Stimulated activated naive CD8-positive, alpha-beta T cell treated with anti-CD3 and anti-CD28 coated beads, Interleukin-15, Interleukin-2, amounts not matched to agents 100 ng/mL and 50 ng/mL, for 24 hours (primary cell): ENCODE measurements at regions not wholly inside any gene's neighbourhood (a gene's known extent, or its start where the extent isn't known, plus 50 kb on each side); places are given as distances from the start of the nearest gene placed in this dataset.
A peak's percentile ranks its signal among the peaks of the same experiment; 100 is the strongest.
"Not testable (repeated sequence)": the region's sequence is repeated elsewhere in the genome, so short reads cannot be mapped to it uniquely, and the experiment has no call there.

Experiments used
- H3K27ac Mint-ChIP-seq: one replicate; pipeline ENCODE4 v1.8.0; 2021; ENCODE audit warnings: mild to moderate bottlenecking, mixed read lengths
- H3K27me3 Mint-ChIP-seq: one replicate; pipeline ENCODE4 v1.8.0; 2021; ENCODE audit warnings: mixed read lengths
- H3K36me3 Mint-ChIP-seq: one replicate; pipeline ENCODE4 v1.8.0; 2021; ENCODE audit warnings: low read depth, mixed read lengths
- H3K4me1 Mint-ChIP-seq: one replicate; pipeline ENCODE4 v1.8.0; 2021; ENCODE audit warnings: low read depth, mixed read lengths
- H3K4me3 Mint-ChIP-seq: one replicate; pipeline ENCODE4 v1.8.0; 2021; ENCODE audit warnings: mild to moderate bottlenecking, mixed read lengths
- H3K9me3 Mint-ChIP-seq: one replicate; pipeline ENCODE4 v1.8.0; 2021; ENCODE audit warnings: mixed read lengths

- no peak overlapping the region for H3K4me3 Mint-ChIP-seq
- H3K27me3 Mint-ChIP-seq = no peaks in the 10 kb centered on the region
- no peaks in the 10 kb centered on the region for H3K9me3 Mint-ChIP-seq
- no peaks in the 10 kb centered on the region for H3K36me3 Mint-ChIP-seq
- H3K27ac Mint-ChIP-seq = no peak overlapping the region
- peaks cover 8% of the 10 kb centered on the region for H3K4me1 Mint-ChIP-seq
These were observed 108.7 kb downstream of the SUCLA2 start for GRCh38 chr13:47892374-47892773.

- no peaks in the 10 kb centered on the region for H3K9me3 Mint-ChIP-seq
- no peaks in the 10 kb centered on the region for H3K27me3 Mint-ChIP-seq
- H3K27ac Mint-ChIP-seq = peak overlapping the region; percentile 21
- peaks cover 8% of the 10 kb centered on the region for H3K4me1 Mint-ChIP-seq
- H3K36me3 Mint-ChIP-seq = no peaks in the 10 kb centered on the region
- H3K4me3 Mint-ChIP-seq = no peak overlapping the region
These were observed 110.8 kb downstream of the SUCLA2 start for GRCh38 chr13:47890146-47890814.

GRCh38 chr13:47886314-47886713, 114.8 kb downstream of the SUCLA2 start:
- Mint-ChIP-seq H3K27me3 (no peaks in the 10 kb centered on the region), H3K9me3 (no peaks in the 10 kb centered on the region), H3K27ac (no peak overlapping the region), H3K4me3 (no peak overlapping the region), H3K36me3 (no peaks in the 10 kb centered on the region), H3K4me1 (peaks cover 8% of the 10 kb centered on the region)

GRCh38 chr13:47875201-47875600, 125.9 kb downstream of the SUCLA2 start:
- no peaks in the 10 kb centered on the region for H3K27me3 Mint-ChIP-seq
- no peaks in the 10 kb centered on the region for H3K4me1 Mint-ChIP-seq
- H3K27ac Mint-ChIP-seq = no peak overlapping the region
- H3K9me3 Mint-ChIP-seq = peaks cover 22% of the 10 kb centered on the region
- no peaks in the 10 kb centered on the region for H3K36me3 Mint-ChIP-seq
- no peak overlapping the region for H3K4me3 Mint-ChIP-seq

GRCh38 chr13:47873987-47874386, 127.1 kb downstream of the SUCLA2 start:
- not testable (repeated sequence) for H3K4me1 Mint-ChIP-seq, H3K27me3 Mint-ChIP-seq, H3K4me3 Mint-ChIP-seq, H3K27ac Mint-ChIP-seq, H3K36me3 Mint-ChIP-seq
- H3K9me3 Mint-ChIP-seq = peaks cover 22% of the 10 kb centered on the region

GRCh38 chr13:47873319-47873718, 127.8 kb downstream of the SUCLA2 start:
- H3K27me3 Mint-ChIP-seq, H3K4me3 Mint-ChIP-seq, H3K36me3 Mint-ChIP-seq, H3K4me1 Mint-ChIP-seq, H3K27ac Mint-ChIP-seq: not testable (repeated sequence)
- peaks cover 22% of the 10 kb centered on the region for H3K9me3 Mint-ChIP-seq

- H3K9me3 Mint-ChIP-seq = peaks cover 14% of the 10 kb centered on the region
- no peaks in the 10 kb centered on the region for H3K4me1 Mint-ChIP-seq
- H3K27me3 Mint-ChIP-seq = no peaks in the 10 kb centered on the region
- no peaks in the 10 kb centered on the region for H3K36me3 Mint-ChIP-seq
- H3K27ac Mint-ChIP-seq = no peak overlapping the region
- H3K4me3 Mint-ChIP-seq = no peak overlapping the region
These were observed 131.3 kb downstream of the SUCLA2 start for GRCh38 chr13:47869776-47870175.

GRCh38 chr13:47865883-47866282, 135.2 kb downstream of the SUCLA2 start:
- no peaks in the 10 kb centered on the region for H3K36me3 Mint-ChIP-seq
- H3K27me3 Mint-ChIP-seq = no peaks in the 10 kb centered on the region
- H3K9me3 Mint-ChIP-seq = peaks cover 5% of the 10 kb centered on the region
- no peaks in the 10 kb centered on the region for H3K4me1 Mint-ChIP-seq
- H3K4me3 Mint-ChIP-seq = no peak overlapping the region
- no peak overlapping the region for H3K27ac Mint-ChIP-seq

GRCh38 chr13:47862841-47863240, 138.2 kb downstream of the SUCLA2 start:
- Mint-ChIP-seq H3K4me3 (no peak overlapping the region), H3K27ac (no peak overlapping the region), H3K4me1 (no peaks in the 10 kb centered on the region), H3K27me3 (no peaks in the 10 kb centered on the region), H3K36me3 (no peaks in the 10 kb centered on the region), H3K9me3 (peaks cover 5% of the 10 kb centered on the region)

GRCh38 chr13:47859165-47859564, 141.9 kb downstream of the SUCLA2 start:
- H3K4me3 Mint-ChIP-seq = no peak overlapping the region
- no peaks in the 10 kb centered on the region for H3K27me3 Mint-ChIP-seq
- no peaks in the 10 kb centered on the region for H3K4me1 Mint-ChIP-seq
- H3K36me3 Mint-ChIP-seq = no peaks in the 10 kb centered on the region
- peaks cover 5% of the 10 kb centered on the region for H3K9me3 Mint-ChIP-seq
- H3K27ac Mint-ChIP-seq = no peak overlapping the region

- Mint-ChIP-seq H3K4me3 (no peak overlapping the region), H3K36me3 (no peaks in the 10 kb centered on the region), H3K4me1 (no peaks in the 10 kb centered on the region), H3K9me3 (peaks cover 5% of the 10 kb centered on the region), H3K27ac (no peak overlapping the region), H3K27me3 (no peaks in the 10 kb centered on the region)
These were observed 142.7 kb downstream of the SUCLA2 start for GRCh38 chr13:47858042-47859025.

- peaks cover 8% of the 10 kb centered on the region for H3K9me3 Mint-ChIP-seq
These were observed 147.8 kb downstream of the SUCLA2 start for GRCh38 chr13:47853236-47853635.

GRCh38 chr13:47846886-47847285, 154.2 kb downstream of the SUCLA2 start:
- no peaks in the 10 kb centered on the region for H3K4me1 Mint-ChIP-seq
- H3K4me3 Mint-ChIP-seq = no peak overlapping the region
- H3K27ac Mint-ChIP-seq = no peak overlapping the region
- H3K27me3 Mint-ChIP-seq = peaks cover 4% of the 10 kb centered on the region
- peaks cover 8% of the 10 kb centered on the region for H3K9me3 Mint-ChIP-seq
- H3K36me3 Mint-ChIP-seq = no peaks in the 10 kb centered on the region

More at GRCh38 chr13:47853236-47853635, 147.8 kb downstream of the SUCLA2 start:
- H3K27me3 Mint-ChIP-seq = peaks cover 4% of the 10 kb centered on the region
- H3K36me3 Mint-ChIP-seq = no peaks in the 10 kb centered on the region
- no peaks in the 10 kb centered on the region for H3K4me1 Mint-ChIP-seq
- no peak overlapping the region for H3K27ac Mint-ChIP-seq
- H3K4me3 Mint-ChIP-seq = no peak overlapping the region

GRCh38 chr13:47845981-47846380, 155.1 kb downstream of the SUCLA2 start:
- no peaks in the 10 kb centered on the region for H3K4me1 Mint-ChIP-seq
- H3K36me3 Mint-ChIP-seq = no peaks in the 10 kb centered on the region

GRCh38 chr13:47843005-47843404, 158.1 kb downstream of the SUCLA2 start:
- no peaks in the 10 kb centered on the region for H3K36me3 Mint-ChIP-seq
- H3K27me3 Mint-ChIP-seq = no peaks in the 10 kb centered on the region

More at GRCh38 chr13:47845981-47846380, 155.1 kb downstream of the SUCLA2 start:
- Mint-ChIP-seq H3K27me3 (peaks cover 4% of the 10 kb centered on the region), H3K4me3 (no peak overlapping the region), H3K9me3 (peaks cover 8% of the 10 kb centered on the region), H3K27ac (no peak overlapping the region)

More at GRCh38 chr13:47843005-47843404, 158.1 kb downstream of the SUCLA2 start:
- no peaks in the 10 kb centered on the region for H3K4me1 Mint-ChIP-seq
- no peak overlapping the region for H3K27ac Mint-ChIP-seq
- no peaks in the 10 kb centered on the region for H3K9me3 Mint-ChIP-seq
- H3K4me3 Mint-ChIP-seq = no peak overlapping the region
